Erythroblast (primary cell): ENCODE measurements at regions not wholly inside any gene's neighbourhood (a gene's known extent, or its start where the extent isn't known, plus 50 kb on each side); places are given as distances from the start of the nearest gene placed in this dataset.

Experiments
- GATA1 ChIP-seq: IDR thresholded peaks from 2 replicates; pipeline ENCODE4 v1.6.1; 2011; ENCODE audit warnings: low read depth, mild to moderate bottlenecking, control low read depth, low read length, moderate library complexity
- POLR2A ChIP-seq: IDR thresholded peaks from 2 replicates; pipeline ENCODE4 v1.6.1; 2011; ENCODE audit warnings: mild to moderate bottlenecking, low read length

DNA sequence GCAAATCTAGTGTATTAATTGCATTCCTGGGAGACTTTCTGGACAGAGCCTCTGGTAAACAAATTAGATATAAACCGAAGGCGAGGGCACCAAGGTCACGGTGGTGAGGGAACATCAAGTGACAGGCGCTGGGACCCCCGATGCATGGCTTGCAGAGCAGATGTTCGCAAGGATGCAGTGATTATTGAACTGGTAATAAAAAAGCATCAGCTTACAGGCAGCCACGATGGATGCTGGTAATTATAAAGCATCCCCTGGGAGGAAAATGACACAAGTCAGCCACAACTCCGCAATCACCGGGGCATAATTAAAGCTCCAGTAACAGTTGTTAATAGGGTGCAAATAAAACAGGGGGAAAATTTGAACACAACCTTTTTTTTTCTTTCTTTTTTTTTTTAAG is 231.1 kb upstream of the DPH6 start:
- no peak for TF ChIP-seq POLR2A
- TF ChIP-seq GATA1 = no peak
